ENCODE measurements at regions not wholly inside any gene's neighbourhood (a gene's known extent, or its start where the extent isn't known, plus 50 kb on each side); places are given as distances from the start of the nearest gene placed in this dataset.

DNA sequence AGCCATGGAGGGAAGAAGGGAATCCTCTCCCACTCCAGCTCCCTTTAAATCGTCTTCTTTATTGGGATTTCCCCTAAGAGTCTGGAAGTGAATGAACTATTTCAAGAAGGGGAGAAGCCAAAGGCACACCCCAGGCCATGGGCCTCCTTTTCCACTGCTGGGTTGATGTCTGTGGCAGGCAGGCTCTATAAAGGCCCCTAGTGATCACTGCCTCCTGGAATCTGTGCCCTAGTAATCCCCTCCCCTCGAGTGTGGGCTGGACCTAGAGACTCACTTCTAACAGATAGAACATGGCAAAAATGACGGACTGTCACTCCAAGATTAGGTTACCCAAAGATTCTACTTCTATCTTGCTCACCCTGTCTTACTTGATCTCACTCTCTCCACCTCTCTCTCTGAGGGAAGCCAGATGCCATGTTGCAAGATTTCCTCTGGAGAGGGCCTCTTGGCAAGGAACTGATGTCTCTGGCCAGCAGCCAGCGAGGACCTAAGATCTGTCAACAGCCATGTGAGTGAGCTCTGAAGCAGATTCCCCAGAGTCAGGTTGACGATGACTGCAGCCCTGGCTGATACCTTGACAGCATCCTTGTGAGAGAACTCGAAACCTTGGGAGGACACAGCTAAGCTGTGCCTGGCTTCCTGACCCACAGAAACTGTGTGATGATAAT is 444.8 kb downstream of the SOX6 start:
- TF ChIP-seq, protein P1, sequence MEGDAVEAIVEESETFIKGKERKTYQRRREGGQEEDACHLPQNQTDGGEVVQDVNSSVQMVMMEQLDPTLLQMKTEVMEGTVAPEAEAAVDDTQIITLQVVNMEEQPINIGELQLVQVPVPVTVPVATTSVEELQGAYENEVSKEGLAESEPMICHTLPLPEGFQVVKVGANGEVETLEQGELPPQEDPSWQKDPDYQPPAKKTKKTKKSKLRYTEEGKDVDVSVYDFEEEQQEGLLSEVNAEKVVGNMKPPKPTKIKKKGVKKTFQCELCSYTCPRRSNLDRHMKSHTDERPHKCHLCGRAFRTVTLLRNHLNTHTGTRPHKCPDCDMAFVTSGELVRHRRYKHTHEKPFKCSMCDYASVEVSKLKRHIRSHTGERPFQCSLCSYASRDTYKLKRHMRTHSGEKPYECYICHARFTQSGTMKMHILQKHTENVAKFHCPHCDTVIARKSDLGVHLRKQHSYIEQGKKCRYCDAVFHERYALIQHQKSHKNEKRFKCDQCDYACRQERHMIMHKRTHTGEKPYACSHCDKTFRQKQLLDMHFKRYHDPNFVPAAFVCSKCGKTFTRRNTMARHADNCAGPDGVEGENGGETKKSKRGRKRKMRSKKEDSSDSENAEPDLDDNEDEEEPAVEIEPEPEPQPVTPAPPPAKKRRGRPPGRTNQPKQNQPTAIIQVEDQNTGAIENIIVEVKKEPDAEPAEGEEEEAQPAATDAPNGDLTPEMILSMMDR (IDR thresholded peaks at IDR 0.05) = no peak
- TF ChIP-seq POLR2A (IDR thresholded peaks at IDR 0.05) = no peak
